ENCODE measurements at regions not wholly inside any gene's neighbourhood (a gene's known extent, or its start where the extent isn't known, plus 50 kb on each side); places are given as distances from the start of the nearest gene placed in this dataset.

DNA sequence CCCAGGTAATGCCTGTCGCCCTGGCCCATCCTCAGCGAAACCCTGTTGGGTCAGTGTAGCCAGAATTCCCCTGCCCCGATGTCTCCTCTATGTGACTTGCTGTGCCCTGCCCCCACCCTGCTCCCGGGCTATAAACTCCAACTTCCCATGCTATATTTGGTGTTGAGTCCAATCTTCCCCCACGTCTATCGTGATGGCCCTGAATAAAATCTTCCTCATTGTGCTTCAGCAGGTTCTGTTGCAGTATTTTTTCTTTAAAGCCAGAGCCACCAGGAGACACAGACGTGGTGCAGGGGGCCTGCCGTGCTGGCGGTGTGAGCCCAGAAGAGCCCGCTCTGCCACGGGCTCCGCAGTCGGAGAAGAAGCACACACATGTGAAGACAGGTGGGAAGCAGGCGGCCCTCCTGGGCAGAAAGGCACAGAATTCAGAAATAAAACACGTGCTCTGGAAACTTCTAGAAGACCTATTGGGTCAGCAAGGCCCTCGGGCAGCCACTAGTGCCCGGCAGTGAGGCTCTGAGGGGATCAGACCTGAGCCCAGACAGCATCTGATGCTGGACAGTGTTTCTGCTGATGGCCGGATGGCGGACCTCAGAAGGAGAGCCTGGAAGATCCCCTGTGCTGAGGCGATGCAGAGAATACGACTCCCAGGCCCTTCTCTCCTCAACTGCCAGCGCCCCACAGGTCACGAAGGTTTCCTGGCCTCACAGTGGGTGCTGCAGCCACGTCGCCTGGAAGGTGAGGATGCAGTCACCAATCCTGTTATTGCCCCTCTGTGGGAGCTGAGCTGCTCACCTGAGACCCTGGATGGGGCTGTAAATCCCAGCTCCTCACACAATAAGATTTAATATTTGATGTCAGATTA lies 501.9 kb downstream of the BRD1 start:
- Histone ChIP-seq H3K4me3 (ENCODE audit: severe bottlenecking) (no peak overlapping the region), H3K27ac (ENCODE audit: poor library complexity, severe bottlenecking) (no peak overlapping the region), H3K27me3 (ENCODE audit: insufficient read depth, poor library complexity, severe bottlenecking) (no peaks in the 10 kb centered on the region), H3K36me3 (ENCODE audit: low read depth) (no peaks in the 10 kb centered on the region), H3K4me1 (ENCODE audit: insufficient read depth, poor library complexity, severe bottlenecking) (no peaks in the 10 kb centered on the region), H3K9me3 (ENCODE audit: severe bottlenecking) (no peaks in the 10 kb centered on the region)
- TF ChIP-seq, protein P1, sequence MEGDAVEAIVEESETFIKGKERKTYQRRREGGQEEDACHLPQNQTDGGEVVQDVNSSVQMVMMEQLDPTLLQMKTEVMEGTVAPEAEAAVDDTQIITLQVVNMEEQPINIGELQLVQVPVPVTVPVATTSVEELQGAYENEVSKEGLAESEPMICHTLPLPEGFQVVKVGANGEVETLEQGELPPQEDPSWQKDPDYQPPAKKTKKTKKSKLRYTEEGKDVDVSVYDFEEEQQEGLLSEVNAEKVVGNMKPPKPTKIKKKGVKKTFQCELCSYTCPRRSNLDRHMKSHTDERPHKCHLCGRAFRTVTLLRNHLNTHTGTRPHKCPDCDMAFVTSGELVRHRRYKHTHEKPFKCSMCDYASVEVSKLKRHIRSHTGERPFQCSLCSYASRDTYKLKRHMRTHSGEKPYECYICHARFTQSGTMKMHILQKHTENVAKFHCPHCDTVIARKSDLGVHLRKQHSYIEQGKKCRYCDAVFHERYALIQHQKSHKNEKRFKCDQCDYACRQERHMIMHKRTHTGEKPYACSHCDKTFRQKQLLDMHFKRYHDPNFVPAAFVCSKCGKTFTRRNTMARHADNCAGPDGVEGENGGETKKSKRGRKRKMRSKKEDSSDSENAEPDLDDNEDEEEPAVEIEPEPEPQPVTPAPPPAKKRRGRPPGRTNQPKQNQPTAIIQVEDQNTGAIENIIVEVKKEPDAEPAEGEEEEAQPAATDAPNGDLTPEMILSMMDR (IDR thresholded peaks at IDR 0.05; ENCODE audit: poor library complexity, severe bottlenecking) = no peak
- ATAC-seq (ENCODE audit: low read depth) (no peak), DNase-seq (ENCODE audit: low spot score) (peak; percentile 29)

GRCh38 chr22:49324527-49325491 lies 502.9 kb downstream of the BRD1 start:
- TF ChIP-seq, protein P1 (IDR thresholded peaks at IDR 0.05; ENCODE audit: poor library complexity, severe bottlenecking) = no peak
- H3K9me3 ChIP-seq (ENCODE audit: severe bottlenecking) = no peaks in the 10 kb centered on the region
- peak; percentile 29 for DNase-seq (ENCODE audit: low spot score)
- H3K27ac ChIP-seq (ENCODE audit: poor library complexity, severe bottlenecking) = no peak overlapping the region
- H3K27me3 ChIP-seq (ENCODE audit: insufficient read depth, poor library complexity, severe bottlenecking) = no peaks in the 10 kb centered on the region
- H3K4me3 ChIP-seq (ENCODE audit: severe bottlenecking) = no peak overlapping the region
- H3K36me3 ChIP-seq (ENCODE audit: low read depth) = no peaks in the 10 kb centered on the region
- no peak for ATAC-seq (ENCODE audit: low read depth)
- H3K4me1 ChIP-seq (ENCODE audit: insufficient read depth, poor library complexity, severe bottlenecking) = no peaks in the 10 kb centered on the region

- DNase-seq (ENCODE audit: low spot score) (no peak), ATAC-seq (ENCODE audit: low read depth) (no peak)
- no peak overlapping the region for H3K27ac ChIP-seq (ENCODE audit: poor library complexity, severe bottlenecking)
- no peak overlapping the region for H3K4me3 ChIP-seq (ENCODE audit: severe bottlenecking)
- no peaks in the 10 kb centered on the region for H3K4me1 ChIP-seq (ENCODE audit: insufficient read depth, poor library complexity, severe bottlenecking)
- H3K9me3 ChIP-seq (ENCODE audit: severe bottlenecking) = no peaks in the 10 kb centered on the region
- H3K27me3 ChIP-seq (ENCODE audit: insufficient read depth, poor library complexity, severe bottlenecking) = no peaks in the 10 kb centered on the region
- TF ChIP-seq, protein P1 (IDR thresholded peaks at IDR 0.05; ENCODE audit: poor library complexity, severe bottlenecking) = no peak
- no peaks in the 10 kb centered on the region for H3K36me3 ChIP-seq (ENCODE audit: low read depth)
These were observed 503.8 kb downstream of the BRD1 start for GRCh38 chr22:49323751-49324415.

DNA sequence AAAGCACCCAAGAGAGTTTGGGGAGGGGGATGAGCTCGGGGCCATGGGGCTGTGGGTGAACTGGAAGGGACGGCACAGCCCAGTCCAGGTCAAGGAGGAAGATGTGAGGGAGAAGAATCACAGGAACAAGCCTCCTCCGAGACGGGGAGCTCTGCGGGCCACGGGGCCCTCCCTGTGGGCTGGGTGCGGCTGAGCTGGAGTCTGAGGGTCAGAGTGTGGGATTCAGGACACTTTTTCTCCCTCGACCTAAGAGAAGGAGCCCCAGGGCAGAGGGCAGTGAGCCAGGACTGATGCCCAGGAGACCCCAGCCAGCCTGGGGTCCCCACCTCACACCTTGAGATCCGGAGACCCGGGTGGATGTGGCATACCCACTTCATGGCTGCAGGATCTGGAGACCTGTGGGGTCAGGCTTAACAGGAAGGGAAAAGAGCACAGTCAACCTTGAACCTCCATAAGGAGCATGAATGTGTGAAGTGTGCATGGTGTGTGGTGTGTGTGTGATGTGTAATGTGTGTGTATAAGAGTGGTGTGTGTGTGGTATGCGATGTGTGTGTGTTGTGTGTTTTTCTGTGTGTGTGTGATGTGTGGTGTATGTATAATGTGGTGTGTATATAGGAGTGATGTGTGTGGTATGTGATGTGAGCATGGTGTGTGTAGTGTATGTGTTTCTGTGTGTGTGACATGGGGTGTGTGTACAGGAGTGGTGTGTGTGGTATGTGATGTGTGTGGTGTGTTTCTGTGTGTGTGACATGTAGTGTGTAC lies 504.6 kb downstream of the BRD1 start:
- Histone ChIP-seq H3K4me3 (ENCODE audit: severe bottlenecking) (no peak overlapping the region), H3K9me3 (ENCODE audit: severe bottlenecking) (no peaks in the 10 kb centered on the region), H3K36me3 (ENCODE audit: low read depth) (no peaks in the 10 kb centered on the region), H3K4me1 (ENCODE audit: insufficient read depth, poor library complexity, severe bottlenecking) (no peaks in the 10 kb centered on the region), H3K27me3 (ENCODE audit: insufficient read depth, poor library complexity, severe bottlenecking) (no peaks in the 10 kb centered on the region), H3K27ac (ENCODE audit: poor library complexity, severe bottlenecking) (no peak overlapping the region)
- TF ChIP-seq, protein P1 (IDR thresholded peaks at IDR 0.05; ENCODE audit: poor library complexity, severe bottlenecking) = no peak
- DNase-seq (ENCODE audit: low spot score) (no peak), ATAC-seq (ENCODE audit: low read depth) (no peak)
